ENCODE measurements at regions not wholly inside any gene's neighbourhood (a gene's known extent, or its start where the extent isn't known, plus 50 kb on each side); places are given as distances from the start of the nearest gene placed in this dataset.

- TF ChIP-seq, protein P1, sequence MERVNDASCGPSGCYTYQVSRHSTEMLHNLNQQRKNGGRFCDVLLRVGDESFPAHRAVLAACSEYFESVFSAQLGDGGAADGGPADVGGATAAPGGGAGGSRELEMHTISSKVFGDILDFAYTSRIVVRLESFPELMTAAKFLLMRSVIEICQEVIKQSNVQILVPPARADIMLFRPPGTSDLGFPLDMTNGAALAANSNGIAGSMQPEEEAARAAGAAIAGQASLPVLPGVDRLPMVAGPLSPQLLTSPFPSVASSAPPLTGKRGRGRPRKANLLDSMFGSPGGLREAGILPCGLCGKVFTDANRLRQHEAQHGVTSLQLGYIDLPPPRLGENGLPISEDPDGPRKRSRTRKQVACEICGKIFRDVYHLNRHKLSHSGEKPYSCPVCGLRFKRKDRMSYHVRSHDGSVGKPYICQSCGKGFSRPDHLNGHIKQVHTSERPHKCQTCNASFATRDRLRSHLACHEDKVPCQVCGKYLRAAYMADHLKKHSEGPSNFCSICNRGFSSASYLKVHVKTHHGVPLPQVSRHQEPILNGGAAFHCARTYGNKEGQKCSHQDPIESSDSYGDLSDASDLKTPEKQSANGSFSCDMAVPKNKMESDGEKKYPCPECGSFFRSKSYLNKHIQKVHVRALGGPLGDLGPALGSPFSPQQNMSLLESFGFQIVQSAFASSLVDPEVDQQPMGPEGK (CRISPR knock-in tag; IDR thresholded peaks at IDR 0.05; ENCODE audit: borderline replicate concordance): no peak
- no peak for TF ChIP-seq PPARA (CRISPR knock-in tag; IDR thresholded peaks at IDR 0.05; ENCODE audit: borderline replicate concordance)
- TF ChIP-seq ZNF70 (CRISPR knock-in tag; IDR thresholded peaks at IDR 0.05): no peak
Measured at GRCh38 chr5:67283275-67283987, 86.8 kb upstream of the CD180 start (continued).

- ATAC-seq: no peak
- TF ChIP-seq ZFP30 (CRISPR knock-in tag; IDR thresholded peaks at IDR 0.05) (no peak), CREB5 (CRISPR knock-in tag; IDR thresholded peaks at IDR 0.05; ENCODE audit: low read depth) (no peak), ISL1 (CRISPR knock-in tag; IDR thresholded peaks at IDR 0.05) (no peak), TSHZ2 (CRISPR knock-in tag; IDR thresholded peaks at IDR 0.05) (no peak), PPARA (CRISPR knock-in tag; IDR thresholded peaks at IDR 0.05; ENCODE audit: borderline replicate concordance) (no peak), CSDC2 (CRISPR knock-in tag; IDR thresholded peaks at IDR 0.05) (no peak), TCF4 (CRISPR knock-in tag; IDR thresholded peaks at IDR 0.05; ENCODE audit: borderline replicate concordance) (no peak), ESRRG (CRISPR knock-in tag; IDR thresholded peaks at IDR 0.05) (no peak), CSRNP3 (CRISPR knock-in tag; IDR thresholded peaks at IDR 0.05) (no peak), ZNF565 (CRISPR knock-in tag; conservative IDR thresholded peaks at IDR 0.05; ENCODE audit: low read depth) (no peak), BACH2 (CRISPR knock-in tag; IDR thresholded peaks at IDR 0.05; ENCODE audit: borderline replicate concordance) (no peak), SNAI2 (CRISPR knock-in tag; IDR thresholded peaks at IDR 0.05) (no peak)
Measured at GRCh38 chr5:67281874-67282273, 85.3 kb upstream of the CD180 start.

DNA sequence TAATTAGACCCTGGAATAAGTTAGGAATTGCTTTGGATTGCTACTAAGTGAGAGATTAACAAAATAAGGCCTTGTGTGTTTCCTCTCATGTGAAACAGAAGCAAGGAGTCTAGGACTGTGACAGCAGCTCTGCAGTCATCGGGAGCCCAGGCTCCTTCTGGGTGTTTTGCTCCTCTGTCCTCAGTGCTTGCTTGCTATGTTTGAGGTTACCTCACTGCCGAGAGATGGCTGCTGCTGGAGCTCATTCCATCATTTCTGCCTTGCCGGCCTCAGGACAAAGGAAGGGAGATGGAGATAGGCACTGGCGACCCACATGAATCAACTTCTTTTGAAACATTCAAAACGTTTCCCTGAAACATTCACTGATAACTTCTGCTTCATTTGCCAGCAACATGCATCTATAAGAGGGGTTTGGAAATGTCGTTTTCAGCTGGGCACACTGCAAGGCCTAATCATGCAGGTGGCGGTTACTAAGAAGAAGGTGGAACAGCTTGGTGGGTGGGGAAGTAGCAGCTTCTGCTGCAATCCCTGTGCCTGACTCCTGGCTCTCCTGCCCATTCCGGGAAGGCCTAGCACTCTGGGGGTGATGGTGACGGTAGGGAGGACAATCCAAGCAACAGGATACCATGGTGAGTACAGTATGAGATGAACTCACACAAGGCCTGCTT lies 77.2 kb upstream of the CD180 start:
- no peak for ATAC-seq
- TF ChIP-seq TOX (CRISPR knock-in tag; IDR thresholded peaks at IDR 0.05; ENCODE audit: borderline replicate concordance) (no peak), RARB (CRISPR knock-in tag; IDR thresholded peaks at IDR 0.05) (no peak), ZFP30 (CRISPR knock-in tag; IDR thresholded peaks at IDR 0.05) (no peak), OSR1 (CRISPR knock-in tag; IDR thresholded peaks at IDR 0.05) (no peak), ESRRG (CRISPR knock-in tag; IDR thresholded peaks at IDR 0.05) (no peak), CSDC2 (CRISPR knock-in tag; IDR thresholded peaks at IDR 0.05) (no peak), ISL1 (CRISPR knock-in tag; IDR thresholded peaks at IDR 0.05) (no peak), TSHZ2 (CRISPR knock-in tag; IDR thresholded peaks at IDR 0.05) (no peak), CREB5 (CRISPR knock-in tag; IDR thresholded peaks at IDR 0.05; ENCODE audit: low read depth) (no peak), ZFP3 (CRISPR knock-in tag; IDR thresholded peaks at IDR 0.05) (no peak), POU6F1 (CRISPR knock-in tag; IDR thresholded peaks at IDR 0.05; ENCODE audit: borderline replicate concordance, low read depth) (no peak), ZC3H10 (CRISPR knock-in tag; IDR thresholded peaks at IDR 0.05) (no peak)
- TF ChIP-seq, protein P1 (CRISPR knock-in tag; IDR thresholded peaks at IDR 0.05; ENCODE audit: borderline replicate concordance): no peak

All from SK-N-SH treated with all-trans-retinoic acid at 6 μM for 48 hours (cell line).